ENCODE measurements at regions not wholly inside any gene's neighbourhood (a gene's known extent, or its start where the extent isn't known, plus 50 kb on each side); places are given as distances from the start of the nearest gene placed in this dataset.

- Histone ChIP-seq H3K4me1 (no peaks in the 10 kb centered on the region), H3K9me3 (peaks cover 0 to 11% (median 0%) of the 10 kb centered on the region in 11 donors), H3K27me3 (peaks cover 0 to 23% (median 0%) of the 10 kb centered on the region in 7 donors), H3K27ac (no peak overlapping the region), H3K4me3 (no peak overlapping the region), H3K36me3 (no peaks in the 10 kb centered on the region)
- TF ChIP-seq, protein P1, sequence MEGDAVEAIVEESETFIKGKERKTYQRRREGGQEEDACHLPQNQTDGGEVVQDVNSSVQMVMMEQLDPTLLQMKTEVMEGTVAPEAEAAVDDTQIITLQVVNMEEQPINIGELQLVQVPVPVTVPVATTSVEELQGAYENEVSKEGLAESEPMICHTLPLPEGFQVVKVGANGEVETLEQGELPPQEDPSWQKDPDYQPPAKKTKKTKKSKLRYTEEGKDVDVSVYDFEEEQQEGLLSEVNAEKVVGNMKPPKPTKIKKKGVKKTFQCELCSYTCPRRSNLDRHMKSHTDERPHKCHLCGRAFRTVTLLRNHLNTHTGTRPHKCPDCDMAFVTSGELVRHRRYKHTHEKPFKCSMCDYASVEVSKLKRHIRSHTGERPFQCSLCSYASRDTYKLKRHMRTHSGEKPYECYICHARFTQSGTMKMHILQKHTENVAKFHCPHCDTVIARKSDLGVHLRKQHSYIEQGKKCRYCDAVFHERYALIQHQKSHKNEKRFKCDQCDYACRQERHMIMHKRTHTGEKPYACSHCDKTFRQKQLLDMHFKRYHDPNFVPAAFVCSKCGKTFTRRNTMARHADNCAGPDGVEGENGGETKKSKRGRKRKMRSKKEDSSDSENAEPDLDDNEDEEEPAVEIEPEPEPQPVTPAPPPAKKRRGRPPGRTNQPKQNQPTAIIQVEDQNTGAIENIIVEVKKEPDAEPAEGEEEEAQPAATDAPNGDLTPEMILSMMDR (IDR thresholded peaks at IDR 0.05) = no peak
- 55 to 63% methylated on average over 2 of the region's 2 CpGs for WGBS, 2 donors
- no peak for ATAC-seq
- DNase-seq = no peak
- intact Hi-C loops (cut with DNase I) = no loop called here
Measured at GRCh38 chr16:7887316-7887715, 554.7 kb downstream of the RBFOX1 start.

- H3K9me3 ChIP-seq = peaks cover 0 to 18% (median 0%) of the 10 kb centered on the region in 11 donors
- DNase-seq (no peak), ATAC-seq (no peak)
- no peaks in the 10 kb centered on the region for H3K4me1 ChIP-seq
- intact Hi-C loops (cut with DNase I) = no loop called here
- WGBS, 2 donors = 70 to 75% methylated on average over 2 of the region's 2 CpGs
- H3K36me3 ChIP-seq = no peaks in the 10 kb centered on the region
- peaks cover 0 to 6% (median 0%) of the 10 kb centered on the region in 7 donors for H3K27me3 ChIP-seq
- H3K27ac ChIP-seq = no peak overlapping the region
- TF ChIP-seq, protein P1 (IDR thresholded peaks at IDR 0.05) = no peak
- no peak overlapping the region for H3K4me3 ChIP-seq
Measured at GRCh38 chr16:7871979-7872378, 539.3 kb downstream of the RBFOX1 start.

- H3K4me1 ChIP-seq = no peaks in the 10 kb centered on the region
- peaks cover 0 to 18% (median 0%) of the 10 kb centered on the region in 11 donors for H3K9me3 ChIP-seq
- TF ChIP-seq, protein P1 (IDR thresholded peaks at IDR 0.05) = no peak
- DNase-seq (no peak), ATAC-seq (no peak)
- no peak overlapping the region for H3K27ac ChIP-seq
- no peak overlapping the region for H3K4me3 ChIP-seq
- intact Hi-C loops (cut with DNase I) = no loop called here
- 71 to 73% methylated on average over 9 of the region's 9 CpGs for WGBS, 2 donors
- peaks cover 0 to 9% (median 0%) of the 10 kb centered on the region in 7 donors for H3K27me3 ChIP-seq
- no peaks in the 10 kb centered on the region for H3K36me3 ChIP-seq
Measured at GRCh38 chr16:7871371-7871770, 538.7 kb downstream of the RBFOX1 start.

- Histone ChIP-seq H3K27ac (no peak overlapping the region), H3K4me1 (no peaks in the 10 kb centered on the region), H3K9me3 (peaks cover 0 to 19% (median 0%) of the 10 kb centered on the region in 11 donors), H3K27me3 (peaks cover 0 to 15% (median 0%) of the 10 kb centered on the region in 7 donors), H3K36me3 (no peaks in the 10 kb centered on the region), H3K4me3 (no peak overlapping the region)
- intact Hi-C loops (cut with DNase I) = no loop called here
- DNase-seq (no peak), ATAC-seq (no peak)
- TF ChIP-seq, protein P1 (IDR thresholded peaks at IDR 0.05) = no peak
- WGBS, 2 donors = 43 to 48% methylated on average over 1 of the region's 1 CpG
Measured at GRCh38 chr16:7867831-7868230, 535.2 kb downstream of the RBFOX1 start.
